Activated CD4-positive, alpha-beta memory T cell treated with anti-CD3 and anti-CD28 coated beads for 36 hours (primary cell): ENCODE measurements at regions not wholly inside any gene's neighbourhood (a gene's known extent, or its start where the extent isn't known, plus 50 kb on each side); places are given as distances from the start of the nearest gene placed in this dataset.

Experiments used
- CTCF ChIA-PET: fragments of 350-600 bp; sonication (Branson Sonifier 250); formaldehyde crosslinking; loops from one replicate; lab custom pipeline; 2021; ENCODE audit warnings: antibody characterized with exemption, inconsistent platforms; lab: Charles Lee
- POLR2A ChIA-PET: fragments of 350-600 bp; sonication (Branson Sonifier 250); formaldehyde crosslinking; loops from one replicate; lab custom pipeline; 2021; ENCODE audit warnings: antibody characterized with exemption; lab: Charles Lee
- DNase-seq: peaks from one replicate; pipeline ENCODE4 v3.0.0-alpha.2; 2020
- H3K27ac Mint-ChIP-seq: one replicate; pipeline ENCODE4 v1.8.0; 2021; ENCODE audit warnings: mixed read lengths
- H3K27me3 Mint-ChIP-seq: one replicate; pipeline ENCODE4 v1.8.0; 2021; ENCODE audit warnings: mixed read lengths
- H3K36me3 Mint-ChIP-seq: one replicate; pipeline ENCODE4 v1.8.0; 2021; ENCODE audit warnings: mixed read lengths
- H3K4me1 Mint-ChIP-seq: one replicate; pipeline ENCODE4 v1.8.0; 2021; ENCODE audit warnings: low read depth, mixed read lengths
- H3K4me3 Mint-ChIP-seq: one replicate; pipeline ENCODE4 v1.8.0; 2021; ENCODE audit warnings: mild to moderate bottlenecking, mixed read lengths
- H3K9me3 Mint-ChIP-seq: one replicate; pipeline ENCODE4 v1.8.0; 2021; ENCODE audit warnings: mixed read lengths
- intact Hi-C: fragments of 100-400 bp; cut with micrococcal nuclease; formaldehyde crosslinking; loops from one replicate; pipeline ENCODE4 v1.15.1; 2023

DNA sequence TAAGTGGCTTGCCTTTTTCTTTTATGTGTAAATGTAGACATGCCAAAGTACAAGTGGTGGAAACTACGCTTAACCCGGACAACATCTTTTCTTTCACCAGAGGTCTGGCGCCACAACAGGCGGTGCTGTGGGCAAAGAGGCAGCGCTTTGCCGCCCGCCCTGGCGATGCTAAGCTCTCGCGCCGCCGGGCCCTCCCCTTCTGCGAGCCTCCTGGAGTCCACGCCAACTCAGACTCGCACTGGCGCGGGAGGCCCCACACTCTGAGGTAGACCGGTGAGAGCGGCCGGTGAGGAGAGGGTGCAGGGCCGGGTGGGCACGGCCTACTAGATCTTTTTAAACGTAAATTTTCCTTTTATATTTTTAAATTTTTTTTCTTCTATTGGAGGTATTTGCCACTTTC is 2253.1 kb upstream of the C9orf72 start:
- H3K36me3 Mint-ChIP-seq: no peaks in the 10 kb centered on the region
- no peak overlapping the region for H3K27ac Mint-ChIP-seq
- CTCF ChIA-PET: no interaction called here
- no peaks in the 10 kb centered on the region for H3K4me1 Mint-ChIP-seq
- DNase-seq: no peak
- peaks cover 17% of the 10 kb centered on the region for H3K9me3 Mint-ChIP-seq
- no peak overlapping the region for H3K4me3 Mint-ChIP-seq
- POLR2A ChIA-PET: no interaction called here
- intact Hi-C loops: no loop called here
- H3K27me3 Mint-ChIP-seq: no peaks in the 10 kb centered on the region

DNA sequence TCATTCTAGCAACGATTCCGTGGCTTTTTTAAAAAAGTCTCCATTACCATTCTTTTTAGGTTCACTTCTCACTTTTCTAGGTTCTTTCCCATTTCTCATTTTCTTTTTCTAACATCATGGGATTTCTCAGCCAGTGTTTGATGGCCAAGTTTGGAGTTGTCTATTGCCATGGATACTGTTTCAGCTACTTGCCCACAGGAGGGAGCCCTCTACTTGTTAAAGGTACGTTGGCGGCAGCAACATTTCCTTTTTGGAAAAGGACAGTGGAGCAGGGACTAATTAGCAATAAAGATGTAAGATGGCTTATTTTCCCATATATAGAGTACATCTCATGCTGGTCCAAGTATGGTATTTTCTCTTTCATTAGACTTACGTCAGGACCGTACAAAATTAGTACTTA is 2257.5 kb upstream of the C9orf72 start:
- DNase-seq: no peak
- intact Hi-C loops: no loop called here

DNA sequence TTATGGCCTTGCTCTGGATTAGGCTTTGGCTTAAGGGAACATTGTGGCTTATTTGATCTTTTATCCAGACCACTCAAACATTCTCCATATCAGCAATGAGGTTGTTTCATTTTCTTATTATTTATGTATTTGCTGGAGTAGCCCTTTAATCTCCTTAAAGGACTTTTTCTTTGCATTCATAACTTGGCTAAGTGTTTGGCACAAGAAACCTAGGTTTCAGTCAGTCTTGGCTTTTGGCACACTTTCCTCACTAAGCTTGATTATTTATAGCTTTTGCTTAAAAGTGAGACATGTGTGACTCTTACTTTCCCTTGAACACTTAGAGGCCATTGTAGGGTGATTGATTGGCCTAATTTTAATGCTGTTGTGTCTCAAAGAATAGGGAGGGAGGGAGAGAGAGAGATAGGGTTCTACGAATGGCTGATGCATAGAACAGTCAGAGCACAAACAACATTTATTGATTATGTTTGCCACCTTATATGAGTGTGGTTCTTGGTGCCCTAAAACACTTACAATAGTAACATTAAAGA is 2265.3 kb upstream of the C9orf72 start:
- peaks cover 5% of the 10 kb centered on the region for H3K9me3 Mint-ChIP-seq
- no peaks in the 10 kb centered on the region for H3K4me1 Mint-ChIP-seq
- no peak overlapping the region for H3K4me3 Mint-ChIP-seq
- CTCF ChIA-PET: no interaction called here
- no peak for DNase-seq
- H3K27ac Mint-ChIP-seq: no peak overlapping the region
- H3K36me3 Mint-ChIP-seq: no peaks in the 10 kb centered on the region
- intact Hi-C loops: no loop called here
- H3K27me3 Mint-ChIP-seq: no peaks in the 10 kb centered on the region
- POLR2A ChIA-PET: no interaction called here

More for the DNA sequence above, 2257.5 kb upstream of the C9orf72 start:
- H3K27me3 Mint-ChIP-seq: no peaks in the 10 kb centered on the region
- no peaks in the 10 kb centered on the region for H3K4me1 Mint-ChIP-seq
- ChIA-PET POLR2A (no interaction called here), CTCF (no interaction called here)
- no peak overlapping the region for H3K4me3 Mint-ChIP-seq
- no peaks in the 10 kb centered on the region for H3K36me3 Mint-ChIP-seq
- H3K27ac Mint-ChIP-seq: no peak overlapping the region
- peaks cover 12% of the 10 kb centered on the region for H3K9me3 Mint-ChIP-seq

DNA sequence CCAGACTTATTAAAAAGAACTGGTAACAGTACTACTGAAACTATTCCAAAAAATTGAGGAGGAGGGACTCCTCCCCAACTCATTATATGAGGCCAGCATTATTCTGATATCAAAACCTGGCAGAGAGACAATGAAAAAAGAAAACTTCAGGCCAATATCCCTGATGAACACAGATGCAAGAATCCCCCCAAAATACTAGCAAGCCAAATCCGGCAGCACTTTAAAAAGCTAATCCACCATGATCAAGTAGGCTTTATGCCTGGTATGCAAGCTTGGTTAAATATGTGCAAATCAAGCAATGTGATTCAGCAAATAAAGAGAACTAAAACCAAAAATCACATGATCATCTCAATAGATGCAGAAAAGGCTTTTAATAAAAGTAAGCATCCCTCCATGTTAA is 2271.0 kb upstream of the C9orf72 start:
- H3K9me3 Mint-ChIP-seq: peaks cover 7% of the 10 kb centered on the region
- no peak for DNase-seq
- POLR2A ChIA-PET: no interaction called here
- H3K27ac Mint-ChIP-seq: no peak overlapping the region
- no peaks in the 10 kb centered on the region for H3K27me3 Mint-ChIP-seq
- CTCF ChIA-PET: no interaction called here
- intact Hi-C loops: no loop called here
- no peaks in the 10 kb centered on the region for H3K36me3 Mint-ChIP-seq
- H3K4me1 Mint-ChIP-seq: no peaks in the 10 kb centered on the region
- H3K4me3 Mint-ChIP-seq: no peak overlapping the region

DNA sequence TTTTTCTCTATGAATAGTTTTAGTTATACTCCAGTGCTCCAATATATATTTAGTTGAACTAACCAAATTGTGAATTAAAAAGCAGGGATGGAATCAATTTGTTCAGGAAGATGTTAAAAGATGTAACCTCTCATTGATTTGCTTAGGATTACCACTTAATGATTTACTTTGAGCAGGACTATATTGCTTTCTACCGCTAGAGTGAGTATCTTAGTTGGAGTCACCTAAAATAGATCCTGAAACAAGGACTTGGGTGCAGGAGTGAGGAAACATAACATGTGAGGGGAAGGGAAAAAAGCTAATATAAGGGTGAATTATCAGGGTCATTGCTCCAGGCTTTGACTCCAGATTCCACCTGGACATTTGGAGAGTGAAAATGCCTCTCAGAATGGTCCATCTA is 2277.4 kb upstream of the C9orf72 start:
- intact Hi-C loops: no loop called here
- Mint-ChIP-seq H3K27me3 (no peaks in the 10 kb centered on the region), H3K27ac (no peak overlapping the region), H3K4me3 (no peak overlapping the region), H3K4me1 (no peaks in the 10 kb centered on the region), H3K36me3 (no peaks in the 10 kb centered on the region), H3K9me3 (no peaks in the 10 kb centered on the region)
- DNase-seq: no peak
- CTCF ChIA-PET: no interaction called here
- POLR2A ChIA-PET: no interaction called here

DNA sequence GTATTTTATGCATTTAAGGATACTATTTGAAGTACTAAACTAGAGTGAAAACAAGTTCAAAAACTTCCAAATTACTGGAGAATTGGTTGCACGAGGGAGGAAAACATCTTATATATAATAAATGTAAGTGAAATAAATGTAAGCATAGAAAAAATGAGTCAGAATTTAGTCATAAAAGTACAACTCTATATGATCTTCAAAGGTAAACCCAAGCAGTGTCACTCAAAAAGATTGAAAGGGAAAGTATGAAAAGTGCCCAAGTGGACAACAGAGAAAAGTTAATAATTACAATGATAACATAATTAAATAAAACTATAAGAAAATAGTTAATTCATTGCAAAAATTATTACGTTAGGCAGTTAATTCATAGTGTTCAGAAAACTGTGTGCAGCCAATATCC is 2288.5 kb upstream of the C9orf72 start:
- H3K4me3 Mint-ChIP-seq: no peak overlapping the region
- no peak for DNase-seq
- H3K27me3 Mint-ChIP-seq: no peaks in the 10 kb centered on the region
- intact Hi-C loops: loop anchor here (10.0 kb wide), 1 partner anchor 1573 kb away; no protein-coding TSS in a partner anchor
- no peaks in the 10 kb centered on the region for H3K4me1 Mint-ChIP-seq
- H3K27ac Mint-ChIP-seq: no peak overlapping the region
- ChIA-PET CTCF (no interaction called here), POLR2A (no interaction called here)
- H3K36me3 Mint-ChIP-seq: no peaks in the 10 kb centered on the region
- peaks cover 4% of the 10 kb centered on the region for H3K9me3 Mint-ChIP-seq

DNA sequence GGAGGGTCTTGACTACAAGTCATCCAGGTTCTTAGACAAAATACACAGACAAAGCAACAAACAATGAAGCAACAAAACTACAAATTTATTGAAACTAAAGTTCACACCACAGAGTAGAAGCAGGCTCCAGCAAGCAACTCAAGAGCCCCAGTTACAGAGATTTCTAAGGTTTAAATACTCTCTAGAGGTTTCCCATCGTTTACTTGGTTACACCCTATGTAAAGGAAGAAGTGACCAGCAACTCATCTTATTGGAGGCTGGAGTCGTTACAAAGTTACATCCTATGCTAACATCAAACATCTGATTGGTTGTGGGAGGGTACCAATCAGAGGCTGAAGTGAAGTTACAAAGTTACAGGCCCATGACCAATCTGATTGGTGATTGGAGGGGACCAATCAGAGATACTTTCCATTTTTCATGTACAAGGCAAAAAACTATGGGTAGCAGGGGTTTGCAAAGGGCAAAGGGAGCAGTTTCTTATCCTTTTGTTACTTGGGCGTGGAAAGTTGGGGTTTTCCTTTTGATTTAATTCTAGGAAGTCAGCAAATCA is 2292.6 kb upstream of the C9orf72 start:
- DNase-seq: no peak
- intact Hi-C loops: loop anchor here (5.0 to 10.0 kb wide), 2 partner anchors 211 to 1569 kb away; no protein-coding TSS in a partner anchor
- no peaks in the 10 kb centered on the region for H3K27me3 Mint-ChIP-seq
- H3K36me3 Mint-ChIP-seq: no peaks in the 10 kb centered on the region
- H3K27ac Mint-ChIP-seq: no peak overlapping the region
- H3K9me3 Mint-ChIP-seq: peaks cover 11% of the 10 kb centered on the region
- no peak overlapping the region for H3K4me3 Mint-ChIP-seq
- ChIA-PET CTCF (no interaction called here), POLR2A (no interaction called here)
- H3K4me1 Mint-ChIP-seq: no peaks in the 10 kb centered on the region

DNA sequence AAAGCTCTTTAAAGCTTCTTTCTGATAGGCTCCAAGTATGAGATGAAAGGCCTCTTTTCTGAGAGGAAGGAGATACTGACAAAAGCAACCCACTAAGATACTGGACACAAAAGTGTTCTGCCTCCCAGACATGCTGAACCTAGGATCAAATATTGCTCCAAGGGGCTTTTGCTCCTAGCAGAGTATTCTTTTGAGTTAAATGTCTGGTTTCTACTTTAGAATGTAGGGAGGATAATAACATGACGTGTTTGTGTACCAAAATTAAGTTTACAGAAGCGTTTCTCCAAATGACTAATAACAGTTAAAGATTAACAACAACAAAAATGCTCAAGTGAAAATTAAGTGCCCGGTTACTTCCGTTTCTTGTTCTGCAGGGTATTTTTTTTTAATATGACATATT is 2293.3 kb upstream of the C9orf72 start:
- peaks cover 11% of the 10 kb centered on the region for H3K9me3 Mint-ChIP-seq

DNA sequence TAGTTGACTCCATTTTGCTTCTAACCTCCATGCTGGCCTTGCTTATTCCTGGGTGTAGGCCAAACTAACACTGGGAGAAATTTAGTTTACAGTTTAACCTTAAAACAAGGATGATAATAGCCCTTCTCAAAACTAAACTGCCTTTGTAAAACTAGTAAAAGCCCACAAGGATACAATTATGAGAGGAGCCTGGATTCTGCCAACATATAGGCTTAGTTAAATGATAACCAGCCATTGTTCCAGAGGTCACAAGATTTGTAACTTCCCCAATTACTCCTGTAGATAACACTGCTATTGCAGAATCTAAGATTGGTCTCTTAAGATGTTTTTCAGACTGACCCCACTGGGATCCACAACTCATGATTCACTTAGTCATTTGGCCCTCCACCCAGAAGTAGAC is 2300.3 kb upstream of the C9orf72 start:
- intact Hi-C loops: no loop called here
- ChIA-PET POLR2A (no interaction called here), CTCF (no interaction called here)
- Mint-ChIP-seq H3K27ac (no peak overlapping the region), H3K4me3 (no peak overlapping the region), H3K27me3 (no peaks in the 10 kb centered on the region), H3K4me1 (no peaks in the 10 kb centered on the region), H3K36me3 (no peaks in the 10 kb centered on the region), H3K9me3 (peaks cover 7% of the 10 kb centered on the region)
- no peak for DNase-seq

More for the DNA sequence above, 2293.3 kb upstream of the C9orf72 start:
- intact Hi-C loops: loop anchor here (5.0 to 10.0 kb wide), 2 partner anchors 211 to 1568 kb away; no protein-coding TSS in a partner anchor
- POLR2A ChIA-PET: no interaction called here
- no peak overlapping the region for H3K4me3 Mint-ChIP-seq
- H3K27me3 Mint-ChIP-seq: no peaks in the 10 kb centered on the region
- H3K27ac Mint-ChIP-seq: no peak overlapping the region
- H3K36me3 Mint-ChIP-seq: no peaks in the 10 kb centered on the region
- H3K4me1 Mint-ChIP-seq: no peaks in the 10 kb centered on the region
- CTCF ChIA-PET: no interaction called here
- no peak for DNase-seq

DNA sequence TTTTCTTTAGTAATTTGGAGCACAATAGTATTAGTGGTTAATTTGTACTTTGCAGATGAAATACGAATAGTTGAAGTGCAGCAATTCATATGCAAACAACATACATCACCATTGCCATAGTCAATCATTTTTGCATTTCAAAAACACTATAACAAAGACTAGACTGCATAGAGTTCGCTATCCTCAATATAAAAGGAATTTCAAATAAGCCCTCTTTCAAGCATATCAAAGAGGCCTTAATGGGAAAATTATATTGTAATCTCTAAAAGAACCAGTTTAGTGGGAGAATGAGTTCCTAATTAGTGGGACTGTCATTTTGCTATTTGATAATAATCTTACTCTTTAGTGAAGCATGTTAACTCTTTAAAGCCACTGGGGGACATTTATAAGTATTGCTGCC is 2302.3 kb upstream of the C9orf72 start:
- intact Hi-C loops: no loop called here
- Mint-ChIP-seq H3K27me3 (no peaks in the 10 kb centered on the region), H3K36me3 (no peaks in the 10 kb centered on the region), H3K27ac (no peak overlapping the region), H3K4me3 (no peak overlapping the region), H3K9me3 (peaks cover 2% of the 10 kb centered on the region), H3K4me1 (no peaks in the 10 kb centered on the region)
- no peak for DNase-seq
- CTCF ChIA-PET: no interaction called here
- POLR2A ChIA-PET: no interaction called here

DNA sequence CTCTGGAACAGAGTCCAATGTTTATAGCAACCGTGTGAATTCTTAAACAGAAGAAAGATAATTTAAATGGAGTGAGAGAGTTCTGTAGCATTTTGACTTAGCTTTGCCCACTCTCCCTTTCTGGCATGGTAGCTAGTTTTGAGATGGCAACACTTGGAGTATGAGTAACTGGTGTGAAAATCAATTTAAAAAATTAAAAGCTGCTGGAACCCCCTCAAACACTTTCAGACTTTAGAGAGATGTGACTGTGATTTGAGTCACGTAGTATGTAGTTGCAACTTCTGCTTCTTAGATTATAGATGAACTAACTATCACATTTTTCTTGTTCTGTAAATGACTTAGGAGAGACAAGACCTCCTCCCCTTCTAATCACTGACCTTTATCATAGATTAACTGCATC is 2309.5 kb upstream of the C9orf72 start:
- ChIA-PET CTCF (no interaction called here), POLR2A (interaction anchor here (0.6 kb wide), 1 partner anchor 258 kb away, joined by 3 read pairs; no protein-coding TSS in a partner anchor)
- Mint-ChIP-seq H3K36me3 (no peaks in the 10 kb centered on the region), H3K27ac (no peak overlapping the region), H3K9me3 (no peaks in the 10 kb centered on the region), H3K4me3 (no peak overlapping the region), H3K4me1 (no peaks in the 10 kb centered on the region), H3K27me3 (no peaks in the 10 kb centered on the region)
- no peak for DNase-seq
- intact Hi-C loops: no loop called here

DNA sequence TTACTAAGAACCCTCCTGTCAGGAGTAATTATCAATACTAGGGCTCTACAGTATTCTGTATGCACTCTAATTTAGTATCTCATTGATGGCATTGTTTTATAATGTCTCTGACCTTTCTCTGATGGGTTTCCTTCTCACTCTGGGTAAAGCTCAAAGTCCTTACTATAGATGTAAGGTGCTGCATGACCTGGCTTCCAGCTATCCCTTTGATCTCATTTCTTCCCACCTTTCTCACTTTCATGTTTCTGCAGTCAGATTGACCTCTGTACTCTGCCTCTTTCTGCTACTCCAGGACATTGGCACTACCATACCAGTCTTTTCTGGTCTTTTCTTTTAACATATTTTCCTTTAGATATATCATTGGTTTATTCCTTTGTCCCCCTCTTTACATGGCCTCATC is 2332.8 kb upstream of the C9orf72 start:
- intact Hi-C loops: no loop called here
- ChIA-PET POLR2A (no interaction called here), CTCF (no interaction called here)

DNA sequence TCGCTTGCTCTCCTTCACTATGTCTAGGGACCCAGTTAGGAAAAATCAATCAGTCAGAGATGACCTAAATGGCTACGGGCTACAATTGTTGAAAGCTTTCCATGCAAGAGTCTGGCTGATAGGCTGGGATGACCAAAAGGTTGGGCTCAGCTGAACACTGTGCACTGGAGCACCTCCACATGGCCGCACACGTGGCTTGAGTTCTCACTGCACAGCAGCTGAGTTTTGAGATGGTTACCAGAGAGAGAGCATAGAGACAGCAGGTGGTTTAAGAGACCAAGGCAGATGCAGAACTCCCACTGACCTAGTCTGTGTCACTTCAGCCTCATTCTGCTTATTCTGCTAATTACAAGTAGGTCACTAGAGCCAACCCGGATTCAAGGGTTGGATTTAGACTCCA is 2354.8 kb upstream of the C9orf72 start:
- Mint-ChIP-seq H3K9me3 (no peaks in the 10 kb centered on the region), H3K4me1 (no peaks in the 10 kb centered on the region), H3K27ac (no peak overlapping the region), H3K27me3 (no peaks in the 10 kb centered on the region), H3K36me3 (no peaks in the 10 kb centered on the region), H3K4me3 (no peak overlapping the region)
- intact Hi-C loops: no loop called here
- ChIA-PET CTCF (no interaction called here), POLR2A (no interaction called here)
- DNase-seq: no peak

More for the DNA sequence above, 2332.8 kb upstream of the C9orf72 start:
- Mint-ChIP-seq H3K4me1 (no peaks in the 10 kb centered on the region), H3K36me3 (no peaks in the 10 kb centered on the region), H3K4me3 (no peak overlapping the region), H3K9me3 (peaks cover 2% of the 10 kb centered on the region), H3K27ac (no peak overlapping the region), H3K27me3 (no peaks in the 10 kb centered on the region)
- DNase-seq: no peak
